K562 (cell line): ENCODE measurements at regions not wholly inside any gene's neighbourhood (a gene's known extent, or its start where the extent isn't known, plus 50 kb on each side); places are given as distances from the start of the nearest gene placed in this dataset.
A peak's percentile ranks its signal among the peaks of the same experiment; 100 is the strongest.

ENCODE experiments used
- ATAC-seq: fragments of 200-7000 bp; cut with Tn5 transposase; 3 replicates; pipeline ENCODE4 v1.9.1; 2020; ENCODE audit warnings: moderate library complexity
- BruUV-seq: library from RNA; stranded (reverse); fragments of 400-500 nt; replicated peaks from 2 replicates; lab custom pipeline; 2021; lab: Mats Ljungman, UMichigan
- CTCF ChIA-PET: fragments of 300-600 bp; formaldehyde crosslinking; extraction: SDS; loops from one replicate; lab custom pipeline; 2021; ENCODE audit warnings: low intra/inter-chr PET ratio; lab: Yijun Ruan, JAX
- POLR2A ChIA-PET: fragments of 300-600, 350-650 bp; sonication (Branson Sonifier 250); formaldehyde crosslinking; extraction: SDS; loops from one replicate; lab custom pipeline; 2021; ENCODE audit warnings: antibody characterized with exemption, inconsistent platforms; lab: Yijun Ruan, JAX
- DNase-seq, 4 experiments: peaks; one replicate each; pipeline versions ENCODE4 v3.0.0 to v3.0.0-alpha.2; 2011 to 2018; ENCODE audit warnings: low spot score in 3 of 4, mixed read lengths in 3 of 4; ENCODE audit errors: extremely low read depth in 1 of 4
- FAIRE-seq: peaks from 2 replicates; lab custom pipeline; 2011; peaks lifted over from hg19 to GRCh38; lab: Jason Lieb, UNC
- H2AFZ ChIP-seq: 2 replicates; pipeline ENCODE4 v1.6.0; 2011; ENCODE audit warnings: low read depth, low read length, control low read depth, inconsistent platforms
- H3K27ac ChIP-seq: fragments of 200-600 bp; 3 replicates; pipeline ENCODE4 v1.8.0; 2011; ENCODE audit warnings: low read depth, mild to moderate bottlenecking, control low read depth, inconsistent platforms, low read length, moderate library complexity, mixed read lengths; ENCODE audit errors: extremely low read depth
- H3K27me3 ChIP-seq, 2 experiments: fragments of 300-600 bp in 1 of 2; 2 replicates in 1 of 2; 3 replicates in 1 of 2; pipeline versions ENCODE4 v1.6.0 to v1.8.0; 2011; ENCODE audit warnings: inconsistent platforms in 2 of 2, low read length in 2 of 2, mild to moderate bottlenecking in 1 of 2, mixed read lengths in 1 of 2, moderate library complexity in 1 of 2; ENCODE audit not compliant: control insufficient read depth in 2 of 2, insufficient read depth in 2 of 2
- H3K36me3 ChIP-seq: fragments of 300-600 bp; 3 replicates; pipeline ENCODE4 v1.8.0; 2011; ENCODE audit warnings: mild to moderate bottlenecking, low read length, inconsistent platforms; ENCODE audit not compliant: control insufficient read depth, insufficient read depth
- H3K4me1 ChIP-seq, 2 experiments: fragments of 200-600 bp in 1 of 2; replicated peaks in 1 of 2; 2 replicates in 1 of 2; 3 replicates in 1 of 2; pipeline versions ENCODE4 v1.5.1 to v1.8.0; 2011; ENCODE audit warnings: inconsistent platforms in 2 of 2, low read length in 2 of 2, mild to moderate bottlenecking in 1 of 2, mixed read lengths in 1 of 2, moderate library complexity in 1 of 2; ENCODE audit not compliant: control insufficient read depth in 2 of 2, insufficient read depth in 2 of 2
- H3K4me2 ChIP-seq: 2 replicates; pipeline ENCODE4 v1.6.1; 2011; ENCODE audit warnings: low read length, control low read depth, inconsistent platforms, mixed read lengths; ENCODE audit not compliant: insufficient read depth
- H3K4me3 ChIP-seq: fragments of 200-600 bp; sonication (generic), shearing (Covaris generic); 2 replicates; pipeline ENCODE4 v1.5.1; 2016; ENCODE audit warnings: control low read depth, inconsistent platforms
- H3K79me2 ChIP-seq: fragments of 200-600 bp; 3 replicates; pipeline ENCODE4 v1.8.0; 2011; ENCODE audit warnings: low read length, inconsistent platforms; ENCODE audit not compliant: control insufficient read depth, insufficient read depth
- H3K9ac ChIP-seq, 2 experiments: 2 replicates each; pipeline versions ENCODE4 v1.6.0 to v1.6.1; 2011; ENCODE audit warnings: low read depth in 2 of 2, low read length in 2 of 2, control low read depth in 1 of 2, inconsistent platforms in 1 of 2, mild to moderate bottlenecking in 1 of 2, mixed read lengths in 1 of 2; ENCODE audit not compliant: insufficient read depth in 1 of 2
- H3K9me1 ChIP-seq: one replicate; pipeline ENCODE4 v1.6.0; 2011; ENCODE audit warnings: inconsistent platforms, mild to moderate bottlenecking, low read length, moderate library complexity; ENCODE audit not compliant: control insufficient read depth, insufficient read depth
- H3K9me3 ChIP-seq: replicated peaks from 2 replicates; pipeline ENCODE4 v1.5.1; 2011; ENCODE audit warnings: low read depth, low read length, inconsistent platforms; ENCODE audit not compliant: control insufficient read depth, insufficient read depth
- H4K20me1 ChIP-seq: replicated peaks from 2 replicates; pipeline ENCODE4 v1.6.1; 2011; ENCODE audit warnings: low read length, inconsistent platforms, mixed read lengths; ENCODE audit not compliant: control insufficient read depth, insufficient read depth
- FOSL1 ChIP-seq: fragments of 200-800 bp; sonication (Bioruptor generic); conservative IDR thresholded peaks from 2 replicates; pipeline ENCODE4 v1.6.1; 2016; ENCODE audit warnings: missing genetic modification characterization, missing compliant biosample characterization
- GABPA ChIP-seq: fragments of 200-800 bp; sonication (Bioruptor generic); conservative IDR thresholded peaks from 2 replicates; pipeline ENCODE4 v1.6.1; 2016; ENCODE audit warnings: low read depth, missing genetic modification characterization, missing compliant biosample characterization
- KLF13 ChIP-seq: fragments of 450-650 bp; IDR thresholded peaks from 2 replicates; pipeline ENCODE4 v1.6.1; 2016; ENCODE audit warnings: missing genetic modification characterization, low read depth, mild to moderate bottlenecking, missing compliant biosample characterization, moderate library complexity, borderline replicate concordance
- MAFG ChIP-seq: fragments of 450-650 bp; conservative IDR thresholded peaks from 2 replicates; pipeline ENCODE4 v1.6.1; 2016; ENCODE audit warnings: missing genetic modification characterization, missing compliant biosample characterization
- MBD1 ChIP-seq: fragments of 250-450 bp; sonication (Bioruptor Pico); IDR thresholded peaks from 2 replicates; pipeline ENCODE4 v1.8.0; 2022; ENCODE audit warnings: inconsistent platforms
- MTF1 ChIP-seq: fragments of 250-450 bp; sonication (Bioruptor Pico); IDR thresholded peaks from 2 replicates; pipeline ENCODE4 v1.9.0; 2021; ENCODE audit warnings: moderate library complexity, mild to moderate bottlenecking, inconsistent platforms, borderline replicate concordance
- PCBP2 ChIP-seq: fragments of 200-400 bp; formaldehyde crosslinking; IDR thresholded peaks from 2 replicates; pipeline ENCODE4 v1.6.1; 2018; ENCODE audit warnings: low read length, low read depth, mild to moderate bottlenecking, moderate library complexity; ENCODE audit not compliant: poor library complexity, severe bottlenecking
- POLR3A ChIP-seq: IDR thresholded peaks from 2 replicates; pipeline ENCODE4 v1.6.1; 2011; ENCODE audit warnings: borderline replicate concordance, mild to moderate bottlenecking, moderate library complexity; ENCODE audit not compliant: insufficient read length, insufficient read depth; ENCODE audit errors: extremely low read depth
- SPI1 ChIP-seq: IDR thresholded peaks from 2 replicates; pipeline ENCODE4 v1.6.1; 2011; ENCODE audit warnings: low read depth, low read length, control low read depth, borderline replicate concordance
- TBP ChIP-seq: optimal IDR thresholded peaks from 2 replicates; pipeline ENCODE3; 2011; ENCODE audit warnings: low read depth, low read length, improper control_type of control experiment
- ZNF263 ChIP-seq: sonication (generic); formaldehyde crosslinking; IDR thresholded peaks from 2 replicates; pipeline ENCODE4 v1.8.0; 2022; ENCODE audit warnings: mild to moderate bottlenecking, missing genetic modification reagents, borderline replicate concordance
- WGBS: fragments of 100-300 bp; shearing (Covaris generic); methylation state at CpG from one replicate; pipeline ENCODE4 v1.1.6; 2016; ENCODE audit warnings: low coverage, mixed read lengths; ENCODE audit not compliant: insufficient coverage; ENCODE audit errors: missing lambda C conversion rate; 5-methylcytosine and 5-hydroxymethylcytosine counted together
- in situ Hi-C: fragments of 300-500 bp; cut with MboI; formaldehyde crosslinking; loops from 4 replicates; pipeline ENCODE4 v1.15.0; 2018; ENCODE audit warnings: inconsistent platforms, mixed read lengths
- intact Hi-C: fragments of 100-400 bp; cut with micrococcal nuclease; formaldehyde crosslinking; loops from 2 replicates; pipeline ENCODE4 v1.14.2; 2022

GRCh38 chr1:143610196-143610595 lies 361.6 kb downstream of the FAM72C start:
- no peak for TF ChIP-seq ZNF263 (CRISPR knock-in tag)
- TF ChIP-seq MTF1, result no peak
- no peak for TF ChIP-seq TBP
- TF ChIP-seq KLF13 (tag), result no peak
- no peak for TF ChIP-seq PCBP2
- no peak for TF ChIP-seq MAFG (tag)
- no peaks in the 10 kb centered on the region for H4K20me1 ChIP-seq
- H2AFZ ChIP-seq, result no peak overlapping the region
- H3K27me3 ChIP-seq, result no peaks in the 10 kb centered on the region
- H3K36me3 ChIP-seq, result no peaks in the 10 kb centered on the region
- intact Hi-C loops, result no loop called here
- no peak for FAIRE-seq
- no peaks in the 10 kb centered on the region for H3K9me1 ChIP-seq
- no peak overlapping the region for H3K9ac ChIP-seq
- H3K4me1 ChIP-seq, result no peaks in the 10 kb centered on the region
- DNase-seq, result no peak
- no peak overlapping the region for H3K4me3 ChIP-seq
- ChIA-PET CTCF (no interaction called here), POLR2A (no interaction called here)
- H3K79me2 ChIP-seq, result no peaks in the 10 kb centered on the region
- H3K9me3 ChIP-seq, result no peaks in the 10 kb centered on the region
- ATAC-seq, result no peak
- WGBS, result 5% methylated on average over 11 of the region's 11 CpGs
- H3K27ac ChIP-seq, result no peak overlapping the region
- BruUV-seq, result no TSS peak
- in situ Hi-C loops, result no loop called here
- no peak overlapping the region for H3K4me2 ChIP-seq

- H3K4me3 ChIP-seq, result no peak overlapping the region
- no peaks in the 10 kb centered on the region for H3K9me3 ChIP-seq
- no peaks in the 10 kb centered on the region for H3K36me3 ChIP-seq
- H3K9ac ChIP-seq, result no peak overlapping the region
- no TSS peak for BruUV-seq
- in situ Hi-C loops, result no loop called here
- H3K27ac ChIP-seq, result no peak overlapping the region
- no peak overlapping the region for H2AFZ ChIP-seq
- no peak for DNase-seq
- FAIRE-seq, result no peak
- CTCF ChIA-PET, result no interaction called here
- POLR2A ChIA-PET, result no interaction called here
- no peaks in the 10 kb centered on the region for H3K27me3 ChIP-seq
- H3K79me2 ChIP-seq, result no peaks in the 10 kb centered on the region
- TF ChIP-seq GABPA (tag) (no peak), SPI1 (peak; percentile 52; the same call in 1 of the 2 replicates), POLR3A (no peak), MBD1 (CRISPR knock-in tag) (no peak), FOSL1 (tag) (no peak)
- TF ChIP-seq, all 486 proteins: peak for 1
- Histone ChIP-seq H3K4me2 (no peak overlapping the region), H3K9me1 (no peaks in the 10 kb centered on the region), H4K20me1 (no peaks in the 10 kb centered on the region), H3K4me1 (no peaks in the 10 kb centered on the region)
- intact Hi-C loops, result no loop called here
- no peak for ATAC-seq
Observed at GRCh38 chr1:143604887-143605286, 366.9 kb downstream of the FAM72C start.
